T follicular helper cell (primary cell): ENCODE measurements at regions not wholly inside any gene's neighbourhood (a gene's known extent, or its start where the extent isn't known, plus 50 kb on each side); places are given as distances from the start of the nearest gene placed in this dataset.

Source experiments
- DNase-seq: peaks from one replicate; pipeline ENCODE4 v3.0.0-alpha.2; 2020; ENCODE audit warnings: low read depth

DNA sequence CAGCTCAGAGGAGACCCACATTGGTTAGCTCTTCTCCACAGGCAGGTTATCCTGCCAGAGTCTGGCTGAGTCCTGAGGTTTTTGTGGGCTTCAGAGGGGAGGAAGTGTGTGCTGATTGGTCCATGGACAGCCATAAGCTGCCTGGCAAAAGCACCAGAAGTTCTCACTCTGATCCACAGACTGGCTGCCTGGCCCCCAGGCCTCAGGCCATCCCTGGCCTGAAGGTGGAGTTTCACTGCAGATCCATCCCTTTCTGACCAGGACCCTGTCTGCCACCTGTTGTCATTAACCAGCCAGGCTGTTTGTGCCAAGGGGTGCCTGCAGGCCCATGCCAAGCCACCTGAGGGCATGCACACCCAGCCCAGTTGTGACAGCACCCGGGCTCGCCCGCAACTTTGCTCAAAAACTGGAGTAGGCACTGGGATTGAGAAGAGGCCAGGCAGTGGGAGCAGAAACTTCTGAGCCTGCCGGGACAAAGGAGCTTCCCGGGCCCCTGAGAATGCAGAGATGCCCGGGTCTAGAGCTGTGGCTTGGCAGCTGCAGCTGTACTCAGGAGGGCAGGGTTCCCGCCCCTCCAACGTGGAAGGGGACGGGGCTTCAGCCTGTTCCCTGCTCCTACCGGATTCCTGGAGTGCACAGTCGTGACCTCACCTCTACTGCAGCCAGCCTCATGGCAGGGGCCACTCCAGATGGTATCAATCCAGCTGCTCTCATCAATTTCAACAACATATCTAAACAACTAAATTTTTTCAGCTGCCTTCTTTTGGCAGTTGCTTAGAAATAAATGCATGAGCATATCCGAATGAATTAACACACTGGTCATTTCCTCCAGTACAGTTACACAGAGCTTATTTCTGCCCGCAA is 1277.3 kb downstream of the SLC16A7 start:
- no peak for DNase-seq

- DNase-seq, result no peak
Measured at GRCh38 chr12:60874091-60874490, 1278.3 kb downstream of the SLC16A7 start.

DNA sequence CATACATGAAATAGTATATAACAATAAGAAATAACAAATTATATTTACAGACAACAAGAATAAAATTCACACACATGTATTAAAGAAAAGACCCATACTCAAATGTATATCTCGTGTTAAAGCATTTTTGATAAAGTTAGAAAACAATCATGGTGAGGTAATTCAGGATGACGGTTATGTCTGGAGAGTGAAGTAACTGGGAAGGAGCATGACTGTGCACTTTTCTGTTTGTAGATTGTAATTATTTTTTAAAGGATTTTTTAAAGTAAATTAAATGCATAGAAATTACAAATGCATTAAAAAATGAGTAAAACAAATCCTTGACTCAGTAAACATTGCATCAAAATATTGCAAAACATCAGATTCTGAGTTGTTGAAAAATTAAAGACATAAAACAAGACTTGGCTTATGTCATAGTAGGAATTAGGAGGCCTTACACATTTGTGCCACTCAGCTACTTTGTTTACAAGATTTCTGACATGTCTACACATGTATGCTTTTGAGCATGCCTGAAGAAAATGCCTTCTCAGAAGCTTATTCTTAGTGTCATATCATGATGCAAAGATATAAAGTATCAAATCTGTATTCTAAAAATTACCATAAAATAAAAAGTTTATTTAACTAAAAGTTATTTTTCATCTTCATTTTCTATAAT is 1325.1 kb downstream of the SLC16A7 start:
- DNase-seq, result no peak

DNA sequence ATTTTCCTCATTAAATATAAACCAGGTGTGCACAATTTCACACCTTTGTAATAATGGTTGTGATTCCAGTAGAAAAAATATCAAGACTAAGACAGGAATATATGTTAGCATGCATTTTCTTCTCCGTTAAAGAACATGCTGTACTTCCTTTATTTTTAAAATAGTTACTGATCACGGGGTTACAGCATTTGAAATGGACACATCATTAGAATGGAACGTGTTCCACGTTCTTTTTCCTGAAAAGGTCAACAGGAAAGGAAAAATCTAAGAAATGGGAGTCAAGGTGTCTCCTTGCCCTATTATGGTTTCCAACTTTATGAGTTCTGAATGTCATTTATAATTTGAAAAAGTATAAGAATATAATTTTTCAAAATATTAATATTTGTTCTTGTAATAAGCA is 1325.7 kb downstream of the SLC16A7 start:
- DNase-seq, result no peak

GRCh38 chr12:60926256-60926655 is 1330.4 kb downstream of the SLC16A7 start:
- DNase-seq, result no peak

DNA sequence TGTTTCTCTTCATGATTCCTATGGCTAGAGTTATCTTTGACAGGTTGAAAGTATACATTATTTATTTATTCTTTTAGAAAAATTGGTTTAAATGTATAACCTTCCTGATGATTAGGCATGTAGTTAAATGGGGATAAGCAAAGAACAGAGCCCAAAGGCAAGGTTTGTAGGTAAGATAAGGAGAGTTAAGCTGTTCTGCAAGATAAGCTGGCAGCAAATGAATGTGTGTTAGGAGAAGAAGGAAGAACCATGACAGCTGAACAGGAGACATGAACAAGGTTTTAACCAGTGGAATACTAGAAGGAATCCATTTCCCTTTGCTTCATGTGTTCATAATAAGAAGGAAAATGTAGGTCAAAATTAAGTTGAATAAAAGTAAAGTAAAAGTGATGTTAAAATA is 1330.1 kb upstream of the USP15 start:
- no peak for DNase-seq

- DNase-seq, result no peak
Measured at GRCh38 chr12:60935981-60936761, 1324.0 kb upstream of the USP15 start.

- no peak for DNase-seq
Measured at GRCh38 chr12:60947533-60947932, 1312.7 kb upstream of the USP15 start.

- DNase-seq, result no peak
Measured at GRCh38 chr12:60967128-60967527, 1293.1 kb upstream of the USP15 start.

- no peak for DNase-seq
Measured at GRCh38 chr12:60977966-60978365, 1282.2 kb upstream of the USP15 start.

DNA sequence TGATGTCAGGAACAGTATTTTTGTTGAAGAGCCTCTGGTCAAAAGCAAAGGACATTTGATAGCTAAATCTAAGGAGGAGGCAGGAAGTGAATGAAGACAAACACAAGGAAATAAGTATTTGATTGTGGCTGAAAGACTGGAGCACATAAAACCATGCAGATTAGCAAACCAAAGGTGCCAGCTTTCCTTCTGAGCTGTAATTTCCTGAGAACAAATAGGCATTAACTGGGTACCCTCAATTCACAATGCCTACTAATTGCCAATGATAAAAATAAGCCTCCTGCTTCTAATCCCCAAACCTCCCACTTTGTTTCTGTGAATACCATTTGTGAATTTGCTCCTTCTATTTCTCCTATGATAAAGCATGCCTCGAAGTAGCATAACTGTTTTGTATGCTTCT is 1279.6 kb upstream of the USP15 start:
- no peak for DNase-seq

DNA sequence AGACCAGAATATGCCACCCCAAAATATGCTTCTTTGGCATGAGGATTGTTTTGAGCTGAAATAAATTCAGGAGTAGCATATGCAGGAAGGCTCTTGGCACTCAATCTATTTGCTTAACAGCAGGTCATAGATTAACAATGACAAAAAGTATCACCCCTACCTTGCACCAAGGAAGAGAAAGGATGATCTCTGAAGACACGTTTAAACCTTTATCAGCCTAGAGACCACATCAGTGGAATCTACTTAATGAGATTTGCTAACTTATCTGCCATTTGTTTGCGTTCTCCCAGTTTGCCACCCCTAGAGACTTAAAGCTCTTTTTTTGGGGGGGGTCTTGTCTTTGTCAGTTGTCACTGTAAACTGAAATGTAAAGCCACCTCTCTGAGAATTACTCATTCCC is 1278.7 kb upstream of the USP15 start:
- DNase-seq, result no peak

DNA sequence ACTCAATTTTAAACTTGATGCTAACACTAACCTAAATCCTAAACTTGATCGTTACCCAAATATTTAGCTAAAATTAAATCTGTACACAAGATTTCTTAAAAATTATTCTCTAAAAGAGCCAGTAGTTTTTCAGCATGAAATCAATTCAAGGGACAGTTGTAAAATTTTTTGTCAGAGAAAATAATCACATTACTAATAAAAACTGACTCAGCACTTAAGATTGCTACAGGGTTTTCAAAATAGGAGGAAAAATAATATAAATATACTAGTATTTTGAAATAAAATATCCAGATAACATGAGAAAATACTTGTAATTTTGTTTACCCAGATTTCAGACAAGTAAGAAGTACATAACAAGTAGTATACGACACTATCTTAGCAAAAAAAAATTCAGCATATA is 1268.1 kb upstream of the USP15 start:
- DNase-seq, result no peak

DNA sequence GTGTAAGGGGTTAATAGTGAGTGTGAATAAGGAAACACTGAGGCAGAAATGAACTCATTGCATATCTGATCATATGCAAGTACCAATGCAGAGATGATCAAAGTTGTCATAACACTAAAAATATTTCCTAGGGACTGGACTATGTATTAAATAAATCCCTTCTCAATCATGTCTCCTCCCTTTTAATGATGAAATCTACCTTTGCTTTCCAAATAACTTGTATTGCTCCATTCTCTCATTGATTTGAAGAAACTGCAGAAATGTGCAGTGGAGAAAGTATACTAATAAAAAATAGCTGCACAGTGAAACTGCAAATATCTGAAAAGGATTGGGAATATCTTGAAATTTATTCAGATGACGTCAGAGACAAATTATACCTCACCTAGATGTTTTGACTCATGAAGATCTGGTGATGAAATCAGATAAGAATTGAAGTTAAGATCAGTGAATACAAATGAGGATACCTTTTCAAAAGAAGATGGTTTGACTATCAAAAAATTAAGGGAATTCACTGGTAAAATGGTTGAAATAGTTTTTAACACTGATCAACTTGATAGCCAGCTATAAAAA is 1264.9 kb upstream of the USP15 start:
- DNase-seq, result no peak

DNA sequence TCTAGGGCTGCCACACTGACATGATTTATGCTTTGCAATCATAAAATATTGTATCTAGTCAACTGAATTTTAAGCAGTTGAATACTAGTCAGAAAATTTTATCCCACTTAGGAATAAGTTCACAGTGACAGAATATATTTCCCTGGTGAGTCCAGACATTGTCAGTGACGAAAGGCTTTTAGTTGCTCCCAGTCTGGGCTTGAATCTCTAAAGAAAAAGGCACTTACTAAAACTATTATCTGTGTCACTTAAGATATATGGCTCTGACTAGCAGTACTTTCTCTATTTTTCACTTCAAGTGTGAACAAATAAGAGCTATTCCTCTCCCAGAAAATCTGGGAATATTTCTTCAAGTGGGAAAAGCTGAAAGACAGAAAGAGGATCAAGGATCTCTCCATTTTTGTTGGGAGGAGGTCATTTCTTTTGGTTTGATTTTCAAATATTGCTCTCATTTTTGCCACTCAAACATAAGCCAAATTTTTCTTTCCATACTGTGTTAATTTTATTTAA is 1262.3 kb upstream of the USP15 start:
- no peak for DNase-seq

DNA sequence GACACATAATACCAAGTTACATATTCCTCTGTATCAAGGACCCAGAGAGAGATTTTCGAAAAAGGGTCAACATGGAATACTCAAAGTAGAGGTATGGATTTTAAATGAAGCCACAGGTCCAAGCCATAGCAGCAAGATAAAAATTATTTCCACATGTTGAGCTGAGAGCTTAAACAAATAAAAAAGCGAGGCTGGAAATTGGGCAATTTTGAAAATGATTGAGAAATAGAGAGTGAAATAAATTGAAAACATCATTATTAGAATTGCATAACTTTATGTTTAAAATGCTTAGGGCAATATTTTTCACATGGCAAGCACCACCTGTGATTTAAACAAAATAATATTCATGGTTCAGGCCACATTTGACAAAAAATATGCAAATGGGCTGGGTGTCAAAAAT is 1251.0 kb upstream of the USP15 start:
- DNase-seq, result no peak

DNA sequence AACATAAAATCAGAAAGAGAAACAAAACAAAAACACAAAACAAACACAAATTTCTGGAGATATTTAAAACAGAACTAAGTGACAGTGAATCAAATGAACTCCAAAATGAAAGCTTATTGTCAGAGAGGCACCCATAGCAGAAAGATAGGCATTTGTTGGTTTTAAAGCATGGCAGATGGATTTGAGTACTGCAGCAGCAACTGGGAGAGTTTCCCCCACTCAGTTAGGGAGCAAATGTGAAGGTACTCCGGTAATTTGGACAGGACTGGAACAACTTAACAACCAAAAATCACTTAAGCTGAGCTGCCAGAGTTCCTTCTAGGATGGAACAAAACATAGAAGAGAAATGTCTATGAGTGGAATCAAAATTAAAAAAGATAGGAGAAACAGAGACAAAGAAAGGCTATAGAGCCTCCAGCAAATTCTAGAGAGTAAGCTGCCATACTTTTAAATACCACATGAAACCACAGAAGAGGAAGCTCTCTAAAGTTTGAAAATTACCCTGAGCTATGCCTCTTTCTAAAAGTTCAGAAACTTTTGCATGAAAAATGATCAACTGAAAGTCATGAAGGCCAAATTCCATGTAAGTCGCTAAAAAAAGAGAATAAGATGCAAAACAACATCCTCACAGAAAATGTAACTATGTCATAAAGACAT is 1248.3 kb upstream of the USP15 start:
- DNase-seq, result no peak

GRCh38 chr12:61018571-61018970 is 1241.6 kb upstream of the USP15 start:
- no peak for DNase-seq

DNA sequence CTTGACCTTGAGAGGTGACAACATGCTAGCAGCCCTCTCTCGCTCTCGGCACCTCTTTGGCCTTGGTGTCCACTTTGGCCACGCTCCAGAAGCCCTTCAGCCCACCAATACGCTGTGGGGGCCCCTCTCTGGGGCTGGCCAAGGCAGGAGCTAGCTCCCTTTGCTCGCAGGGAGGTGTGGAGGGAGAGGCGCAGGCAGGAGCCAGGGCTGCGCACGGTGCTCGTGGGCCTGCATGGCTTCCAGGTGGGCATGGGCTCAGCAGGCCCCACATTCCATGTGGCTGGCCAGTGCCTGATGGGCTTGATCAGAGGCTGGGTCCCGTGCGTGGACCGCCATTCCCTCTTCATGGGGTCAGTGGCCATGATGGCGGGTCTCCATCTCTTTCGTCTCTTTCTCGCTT is 1237.0 kb upstream of the USP15 start:
- no peak for DNase-seq

GRCh38 chr12:61029516-61029915 is 1230.7 kb upstream of the USP15 start:
- no peak for DNase-seq

- DNase-seq, result no peak
Measured at GRCh38 chr12:61037792-61038191, 1222.4 kb upstream of the USP15 start.

- DNase-seq, result no peak
Measured at GRCh38 chr12:61043838-61044237, 1216.4 kb upstream of the USP15 start.
